HL-60 (cell line): ENCODE measurements at regions not wholly inside any gene's neighbourhood (a gene's known extent, or its start where the extent isn't known, plus 50 kb on each side); places are given as distances from the start of the nearest gene placed in this dataset.

Experiments
- DNase-seq, 2 experiments: peaks; one replicate each; pipeline ENCODE4 v3.0.0-alpha.2; 2010 to 2020; ENCODE audit warnings: low read depth in 1 of 2, low spot score in 1 of 2
- H3K27ac ChIP-seq: fragments of 250-450 bp; sonication (Bioruptor Pico); replicated peaks from 2 replicates; pipeline ENCODE4 v1.5.1; 2020; ENCODE audit warnings: mild to moderate bottlenecking, moderate library complexity
- H3K27me3 ChIP-seq: fragments of 250-450 bp; sonication (Bioruptor Pico); 2 replicates; pipeline ENCODE4 v1.5.1; 2021; ENCODE audit warnings: mild to moderate bottlenecking, moderate library complexity; ENCODE audit not compliant: insufficient read depth, poor library complexity, severe bottlenecking
- H3K4me3 ChIP-seq: replicated peaks from 2 replicates; pipeline ENCODE4 v1.5.1; 2011; ENCODE audit warnings: mild to moderate bottlenecking, control low read depth, low read length; ENCODE audit not compliant: insufficient read depth
- GABPA ChIP-seq: IDR thresholded peaks from 2 replicates; pipeline ENCODE4 v1.6.1; 2012; ENCODE audit warnings: low read depth
- POLR2AphosphoS5 ChIP-seq: IDR thresholded peaks from 2 replicates; pipeline ENCODE4 v1.6.1; 2012; ENCODE audit warnings: low read depth
- SPI1 ChIP-seq: IDR thresholded peaks from 2 replicates; pipeline ENCODE4 v1.6.1; 2012; ENCODE audit warnings: low read depth, mild to moderate bottlenecking, borderline replicate concordance
- TF ChIP-seq, protein P1 (sequence below): IDR thresholded peaks from 2 replicates; pipeline ENCODE4 v1.6.1; 2012; ENCODE audit warnings: low read depth; ENCODE audit not compliant: insufficient replicate concordance
- TF ChIP-seq, protein P2 (sequence below): IDR thresholded peaks from one replicate; pipeline ENCODE4 v1.5.1; 2011; ENCODE audit warnings: low read length, control low read depth, inconsistent platforms; ENCODE audit not compliant: insufficient read depth

DNA sequence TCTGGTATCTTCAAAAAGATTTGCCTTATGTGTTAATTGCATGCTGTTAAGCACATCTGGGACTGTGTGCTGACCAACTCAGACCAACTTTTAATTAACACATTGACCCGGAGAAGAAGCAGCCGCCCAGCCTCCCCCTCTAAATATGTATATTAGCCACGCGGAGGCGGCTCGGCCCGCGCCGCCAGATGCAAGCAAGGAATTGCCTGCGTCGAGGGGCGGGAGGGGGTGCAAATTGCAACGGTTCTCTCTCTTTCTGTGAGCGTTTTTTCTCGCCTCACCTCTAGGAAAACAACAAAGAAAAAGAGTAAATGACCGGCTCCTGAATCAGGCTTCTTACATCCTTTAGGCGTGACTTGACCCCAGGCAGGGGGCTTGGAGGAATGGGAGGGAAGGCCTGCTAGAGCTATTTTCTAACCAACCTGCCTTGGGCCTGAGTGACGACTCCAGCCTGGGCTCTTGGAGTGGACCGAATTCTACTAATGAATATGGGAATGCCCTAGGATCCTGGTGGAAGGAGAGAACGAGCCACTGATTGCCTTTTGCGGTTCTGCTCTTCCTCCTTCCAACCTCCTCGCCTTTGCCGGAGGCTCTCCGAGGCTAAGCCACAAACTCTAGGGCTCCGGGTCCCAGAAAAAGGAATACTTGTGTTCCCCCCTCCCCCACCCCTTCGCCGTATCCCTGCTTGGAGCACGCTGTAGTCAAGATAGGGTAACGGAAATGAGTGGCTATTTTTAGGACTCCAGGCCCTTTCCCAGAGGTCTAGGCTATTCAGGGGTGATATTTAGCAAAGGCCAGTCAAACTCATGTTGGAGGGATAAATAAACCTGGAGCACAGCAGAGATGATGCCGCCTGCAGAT is 417.0 kb upstream of the ESRRG start:
- no peak overlapping the region for H3K27ac ChIP-seq
- TF ChIP-seq POLR2AphosphoS5 (no peak), SPI1 (no peak)
- TF ChIP-seq, protein P1, sequence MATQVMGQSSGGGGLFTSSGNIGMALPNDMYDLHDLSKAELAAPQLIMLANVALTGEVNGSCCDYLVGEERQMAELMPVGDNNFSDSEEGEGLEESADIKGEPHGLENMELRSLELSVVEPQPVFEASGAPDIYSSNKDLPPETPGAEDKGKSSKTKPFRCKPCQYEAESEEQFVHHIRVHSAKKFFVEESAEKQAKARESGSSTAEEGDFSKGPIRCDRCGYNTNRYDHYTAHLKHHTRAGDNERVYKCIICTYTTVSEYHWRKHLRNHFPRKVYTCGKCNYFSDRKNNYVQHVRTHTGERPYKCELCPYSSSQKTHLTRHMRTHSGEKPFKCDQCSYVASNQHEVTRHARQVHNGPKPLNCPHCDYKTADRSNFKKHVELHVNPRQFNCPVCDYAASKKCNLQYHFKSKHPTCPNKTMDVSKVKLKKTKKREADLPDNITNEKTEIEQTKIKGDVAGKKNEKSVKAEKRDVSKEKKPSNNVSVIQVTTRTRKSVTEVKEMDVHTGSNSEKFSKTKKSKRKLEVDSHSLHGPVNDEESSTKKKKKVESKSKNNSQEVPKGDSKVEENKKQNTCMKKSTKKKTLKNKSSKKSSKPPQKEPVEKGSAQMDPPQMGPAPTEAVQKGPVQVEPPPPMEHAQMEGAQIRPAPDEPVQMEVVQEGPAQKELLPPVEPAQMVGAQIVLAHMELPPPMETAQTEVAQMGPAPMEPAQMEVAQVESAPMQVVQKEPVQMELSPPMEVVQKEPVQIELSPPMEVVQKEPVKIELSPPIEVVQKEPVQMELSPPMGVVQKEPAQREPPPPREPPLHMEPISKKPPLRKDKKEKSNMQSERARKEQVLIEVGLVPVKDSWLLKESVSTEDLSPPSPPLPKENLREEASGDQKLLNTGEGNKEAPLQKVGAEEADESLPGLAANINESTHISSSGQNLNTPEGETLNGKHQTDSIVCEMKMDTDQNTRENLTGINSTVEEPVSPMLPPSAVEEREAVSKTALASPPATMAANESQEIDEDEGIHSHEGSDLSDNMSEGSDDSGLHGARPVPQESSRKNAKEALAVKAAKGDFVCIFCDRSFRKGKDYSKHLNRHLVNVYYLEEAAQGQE: no peak
- TF ChIP-seq, protein P2, sequence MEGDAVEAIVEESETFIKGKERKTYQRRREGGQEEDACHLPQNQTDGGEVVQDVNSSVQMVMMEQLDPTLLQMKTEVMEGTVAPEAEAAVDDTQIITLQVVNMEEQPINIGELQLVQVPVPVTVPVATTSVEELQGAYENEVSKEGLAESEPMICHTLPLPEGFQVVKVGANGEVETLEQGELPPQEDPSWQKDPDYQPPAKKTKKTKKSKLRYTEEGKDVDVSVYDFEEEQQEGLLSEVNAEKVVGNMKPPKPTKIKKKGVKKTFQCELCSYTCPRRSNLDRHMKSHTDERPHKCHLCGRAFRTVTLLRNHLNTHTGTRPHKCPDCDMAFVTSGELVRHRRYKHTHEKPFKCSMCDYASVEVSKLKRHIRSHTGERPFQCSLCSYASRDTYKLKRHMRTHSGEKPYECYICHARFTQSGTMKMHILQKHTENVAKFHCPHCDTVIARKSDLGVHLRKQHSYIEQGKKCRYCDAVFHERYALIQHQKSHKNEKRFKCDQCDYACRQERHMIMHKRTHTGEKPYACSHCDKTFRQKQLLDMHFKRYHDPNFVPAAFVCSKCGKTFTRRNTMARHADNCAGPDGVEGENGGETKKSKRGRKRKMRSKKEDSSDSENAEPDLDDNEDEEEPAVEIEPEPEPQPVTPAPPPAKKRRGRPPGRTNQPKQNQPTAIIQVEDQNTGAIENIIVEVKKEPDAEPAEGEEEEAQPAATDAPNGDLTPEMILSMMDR: no peak
- peaks cover 41% of the 10 kb centered on the region for H3K27me3 ChIP-seq
- H3K4me3 ChIP-seq: no peak overlapping the region
- DNase-seq: no peak

DNA sequence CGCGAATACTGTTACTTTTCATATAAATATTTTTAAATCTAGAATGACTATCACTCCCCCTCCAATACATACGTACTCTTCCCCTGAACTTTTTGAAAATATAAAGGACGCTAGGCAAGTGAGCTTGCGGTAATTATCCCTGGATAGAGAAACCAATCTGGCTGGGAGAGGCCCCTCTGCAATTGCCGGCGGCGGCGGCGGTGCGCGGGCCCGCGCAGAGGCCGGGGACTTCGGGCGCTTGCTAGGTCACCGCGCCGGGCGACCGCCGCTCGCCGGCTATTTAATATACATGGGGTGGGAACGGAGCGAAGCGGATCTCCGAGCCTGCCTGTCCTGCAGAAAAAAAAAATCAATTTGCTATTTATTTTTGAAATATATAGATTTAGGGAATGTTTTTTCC is 416.3 kb upstream of the ESRRG start:
- no peak for DNase-seq
- H3K4me3 ChIP-seq: no peak overlapping the region
- no peak for TF ChIP-seq GABPA
- no peak for TF ChIP-seq SPI1
- TF ChIP-seq, protein P1: no peak
- no peak for TF ChIP-seq POLR2AphosphoS5
- peaks cover 49% of the 10 kb centered on the region for H3K27me3 ChIP-seq
- H3K27ac ChIP-seq: no peak overlapping the region

DNA sequence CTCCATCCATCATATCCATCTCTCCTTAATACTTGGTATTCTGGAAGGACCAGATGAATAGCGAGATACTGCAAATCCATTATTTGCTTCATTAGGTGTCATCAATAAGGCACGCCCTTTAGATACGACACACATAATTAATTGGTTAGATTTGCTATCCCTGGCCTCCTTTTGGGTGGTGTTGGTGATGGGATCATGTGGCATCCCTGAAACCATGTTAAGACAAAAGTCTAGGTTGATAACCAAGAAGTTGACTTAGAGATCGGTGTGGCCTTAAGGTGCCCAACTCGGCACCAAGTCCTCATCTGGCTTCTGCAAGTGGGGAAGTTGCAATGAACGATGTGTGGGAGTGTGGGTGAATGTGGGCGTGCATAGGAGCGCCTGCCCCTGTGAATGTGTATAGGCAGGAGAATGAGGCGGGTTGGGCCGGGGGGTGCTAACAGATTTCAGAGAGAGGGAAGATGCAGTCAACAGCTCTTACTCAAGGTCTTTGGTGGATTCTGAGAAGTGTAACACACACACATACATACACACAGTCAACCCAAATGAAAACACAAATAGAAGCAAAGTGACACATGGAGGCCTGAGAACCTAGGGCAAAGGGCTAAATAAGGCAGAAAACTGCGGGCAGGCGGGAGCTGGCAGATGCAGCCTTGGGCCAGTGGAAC is 415.7 kb upstream of the ESRRG start:
- no peak overlapping the region for H3K27ac ChIP-seq
- no peak overlapping the region for H3K4me3 ChIP-seq
- peaks cover 55% of the 10 kb centered on the region for H3K27me3 ChIP-seq
- no peak for DNase-seq
- TF ChIP-seq, protein P2: no peak
- TF ChIP-seq SPI1: no peak
- TF ChIP-seq POLR2AphosphoS5: no peak
- TF ChIP-seq, protein P1: no peak
- TF ChIP-seq GABPA: no peak
